SK-N-MC (cell line): ENCODE measurements at regions not wholly inside any gene's neighbourhood (a gene's known extent, or its start where the extent isn't known, plus 50 kb on each side); places are given as distances from the start of the nearest gene placed in this dataset.

ENCODE experiments used
- EZH2 ChIP-seq: fragments of 200-600 bp; sonication (generic); IDR thresholded peaks from one replicate; pipeline ENCODE4 v1.6.1; 2017; ENCODE audit warnings: antibody characterized with exemption
- FOXP2 ChIP-seq: optimal IDR thresholded peaks from 2 replicates; pipeline ENCODE3; 2011; ENCODE audit warnings: mild to moderate bottlenecking, moderate library complexity; ENCODE audit not compliant: insufficient read depth; ENCODE audit errors: extremely low read length, control extremely low read depth
- POLR2AphosphoS5 ChIP-seq: IDR thresholded peaks from 2 replicates; pipeline ENCODE4 v1.6.1; 2012; ENCODE audit warnings: mild to moderate bottlenecking, low read depth, low read length, borderline replicate concordance

DNA sequence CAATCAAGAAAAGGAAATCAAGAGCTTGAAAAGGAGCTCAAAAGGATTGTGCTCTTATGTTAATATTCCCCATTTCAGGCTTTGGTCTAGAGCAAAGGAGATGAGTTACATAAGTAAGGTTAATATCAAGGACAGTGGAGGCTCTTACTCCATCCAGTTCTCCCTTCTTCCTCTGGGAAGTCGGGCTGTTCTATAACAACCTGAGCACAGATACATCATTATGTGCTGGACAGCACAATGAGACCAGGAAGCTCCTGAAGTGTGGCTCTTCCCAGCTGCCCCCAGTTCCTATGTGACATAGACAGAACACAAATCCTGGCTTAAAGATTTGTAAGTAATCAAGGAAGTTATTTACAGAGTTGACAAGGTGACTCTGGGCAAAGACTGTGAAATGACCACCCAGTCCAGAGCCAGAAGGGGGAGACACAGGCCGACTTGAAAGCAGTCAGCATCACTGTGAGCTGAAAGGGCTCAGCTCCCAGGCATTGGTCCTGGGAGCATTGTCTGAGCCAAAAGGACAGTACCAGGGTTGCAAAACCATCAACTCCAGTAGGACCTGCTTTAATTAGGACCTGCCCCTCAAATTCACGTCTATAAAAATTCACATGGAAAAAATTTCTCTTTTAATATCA is 917.6 kb upstream of the ACVR2A start:
- no peak for TF ChIP-seq EZH2
- TF ChIP-seq POLR2AphosphoS5: no peak
- TF ChIP-seq FOXP2: no peak
